Gastrocnemius medialis (tissue), 4 donors: ENCODE measurements at regions not wholly inside any gene's neighbourhood (a gene's known extent, or its start where the extent isn't known, plus 50 kb on each side); places are given as distances from the start of the nearest gene placed in this dataset.

ENCODE experiments used
- ATAC-seq, 2 donors: fragments of 150-250 bp; one replicate each; pipeline ENCODE4 v1.9.1; 2016
- DNase-seq, 2 donors: peaks; one replicate each; pipeline ENCODE4 v3.0.0-alpha.2; 2019
- H3K27ac ChIP-seq, 4 donors: fragments of 200-600 bp; sonication (generic); 1 replicate in 1 of 4; 2 replicates in 3 of 4; pipeline ENCODE4 v1.5.1; 2016 to 2018; ENCODE audit warnings: mild to moderate bottlenecking in 2 of 4, moderate library complexity in 1 of 4
- H3K27me3 ChIP-seq, 3 donors: fragments of 200-600 bp; sonication (generic) in 2 of 3; 1 replicate in 1 of 3; 2 replicates in 2 of 3; pipeline versions ENCODE4 v1.5.1 to v1.6.0; 2016 to 2019; ENCODE audit warnings: mild to moderate bottlenecking in 1 of 3, moderate library complexity in 1 of 3
- H3K36me3 ChIP-seq, 2 donors: fragments of 200-600 bp; sonication (generic) in 1 of 2; one replicate each; pipeline ENCODE4 v1.5.1; 2017 to 2018
- H3K4me1 ChIP-seq, 2 donors: fragments of 200-600 bp; sonication (generic) in 1 of 2; one replicate each; pipeline ENCODE4 v1.5.1; 2016 to 2017; ENCODE audit warnings: mild to moderate bottlenecking in 2 of 2
- H3K4me3 ChIP-seq, 4 donors: fragments of 200-600 bp; sonication (generic) in 3 of 4; 1 replicate in 1 of 4; 2 replicates in 3 of 4; pipeline ENCODE4 v1.5.1; 2016 to 2019; ENCODE audit warnings: mild to moderate bottlenecking in 2 of 4
- H3K9me3 ChIP-seq, 3 donors: fragments of 200-600 bp; sonication (generic) in 2 of 3; 1 replicate in 1 of 3; 2 replicates in 2 of 3; pipeline ENCODE4 v1.5.1; 2016 to 2019
- CTCF ChIP-seq, 5 experiments: fragments of 450-650 bp in 3 of 5; fragments of 200-600 bp in 2 of 5; sonication (generic) in 2 of 5; IDR thresholded peaks in 4 of 5; conservative IDR thresholded peaks in 1 of 5; 1 replicate in 4 of 5; 2 replicates in 1 of 5; pipeline ENCODE4 v1.5.1; 2016 to 2019; ENCODE audit warnings: antibody characterized with exemption in 5 of 5, mild to moderate bottlenecking in 3 of 5, moderate library complexity in 3 of 5
- POLR2A ChIP-seq, 2 donors: fragments of 450-650 bp; IDR thresholded peaks; one replicate each; pipeline ENCODE4 v1.6.1; 2017; ENCODE audit warnings: antibody characterized with exemption in 2 of 2, mild to moderate bottlenecking in 2 of 2, moderate library complexity in 2 of 2
- in situ Hi-C, 4 donors: fragments of 200-750 bp; cut with MboI; loops; one replicate each; pipeline versions ENCODE4 v1.15.0 to v1.8.0; 2017; ENCODE audit warnings: low sequenced_read_pairs in 4 of 4
- intact Hi-C: fragments of 100-400 bp; cut with DNase I; formaldehyde crosslinking; loops from one replicate; pipeline ENCODE4 v1.15.1; 2023; ENCODE audit warnings: low total_unique reads

GRCh38 chr10:22770270-22770669, 55.9 kb upstream of the PIP4K2A start:
- Histone ChIP-seq H3K9me3 (no peaks in the 10 kb centered on the region), H3K27me3 (no peaks in the 10 kb centered on the region), H3K4me3 (no peak overlapping the region), H3K36me3 (no peaks in the 10 kb centered on the region), H3K27ac (no peak overlapping the region), H3K4me1 (no peaks in the 10 kb centered on the region)
- intact Hi-C loops (no loop called here), in situ Hi-C loops (no loop called here)
- DNase-seq (no peak), ATAC-seq (no peak)
- TF ChIP-seq CTCF (IDR thresholded peaks at IDR 0.05 in 4 of 5, conservative IDR thresholded peaks at IDR 0.05 in 1 of 5) (no peak), POLR2A (IDR thresholded peaks at IDR 0.05) (no peak)

- H3K27ac ChIP-seq: peak overlapping the region in 1 of 4 donors; percentile 20
These were observed 53.5 kb upstream of the PIP4K2A start for GRCh38 chr10:22767859-22768258.

GRCh38 chr10:22766693-22767092, 52.3 kb upstream of the PIP4K2A start:
- ATAC-seq (no peak), DNase-seq (no peak)
- in situ Hi-C loops: no loop called here
- Histone ChIP-seq H3K36me3 (no peaks in the 10 kb centered on the region), H3K27ac (peak overlapping the region in 1 of 4 donors; percentile 20), H3K4me1 (no peaks in the 10 kb centered on the region), H3K4me3 (no peak overlapping the region), H3K27me3 (no peaks in the 10 kb centered on the region), H3K9me3 (no peaks in the 10 kb centered on the region)
- intact Hi-C loops: no loop called here
- TF ChIP-seq CTCF (IDR thresholded peaks at IDR 0.05 in 4 of 5, conservative IDR thresholded peaks at IDR 0.05 in 1 of 5): no peak
- no peak for TF ChIP-seq POLR2A (IDR thresholded peaks at IDR 0.05)

More at GRCh38 chr10:22767859-22768258, 53.5 kb upstream of the PIP4K2A start:
- no peaks in the 10 kb centered on the region for H3K36me3 ChIP-seq
- H3K9me3 ChIP-seq: no peaks in the 10 kb centered on the region
- no peaks in the 10 kb centered on the region for H3K4me1 ChIP-seq
- DNase-seq (no peak), ATAC-seq (no peak)
- intact Hi-C loops (no loop called here), in situ Hi-C loops (no loop called here)
- H3K27me3 ChIP-seq: no peaks in the 10 kb centered on the region
- no peak overlapping the region for H3K4me3 ChIP-seq
- no peak for TF ChIP-seq POLR2A (IDR thresholded peaks at IDR 0.05)
- no peak for TF ChIP-seq CTCF (IDR thresholded peaks at IDR 0.05 in 4 of 5, conservative IDR thresholded peaks at IDR 0.05 in 1 of 5)

- intact Hi-C loops: no loop called here
These were observed 51.5 kb upstream of the PIP4K2A start for GRCh38 chr10:22765660-22766547.

More at GRCh38 chr10:22765660-22766547, 51.5 kb upstream of the PIP4K2A start:
- in situ Hi-C loops: no loop called here
- no peak for TF ChIP-seq POLR2A (IDR thresholded peaks at IDR 0.05)
- TF ChIP-seq CTCF (IDR thresholded peaks at IDR 0.05 in 4 of 5, conservative IDR thresholded peaks at IDR 0.05 in 1 of 5): no peak
- Histone ChIP-seq H3K27ac (no peak overlapping the region), H3K36me3 (no peaks in the 10 kb centered on the region), H3K9me3 (no peaks in the 10 kb centered on the region), H3K4me1 (no peaks in the 10 kb centered on the region), H3K27me3 (no peaks in the 10 kb centered on the region), H3K4me3 (no peak overlapping the region)
- DNase-seq (no peak), ATAC-seq (no peak)
